ENCODE measurements at regions not wholly inside any gene's neighbourhood (a gene's known extent, or its start where the extent isn't known, plus 50 kb on each side); places are given as distances from the start of the nearest gene placed in this dataset.

DNA sequence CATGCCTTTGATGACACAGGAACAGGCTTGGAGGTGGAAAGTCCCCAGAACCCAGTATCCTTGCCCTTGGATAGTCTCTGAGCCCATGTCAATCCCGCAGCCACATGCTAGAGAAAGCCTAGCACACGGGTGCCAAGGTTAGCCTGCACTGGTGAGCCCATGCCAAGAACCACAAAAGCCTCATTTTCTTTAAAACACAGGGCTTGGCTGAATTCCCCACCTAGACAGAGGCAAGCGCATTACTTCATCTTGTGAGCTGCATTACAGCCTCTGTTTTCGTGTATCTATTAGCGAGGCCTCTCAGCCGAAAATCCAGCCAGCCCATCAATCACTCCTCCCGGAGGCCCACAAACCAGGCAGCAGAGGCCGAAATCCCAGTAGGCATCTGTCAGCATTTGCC is 314.9 kb upstream of the AUTS2 start:
- H3K9me3 ChIP-seq (ENCODE audit: insufficient read depth in 2 of 2, low read depth in 1 of 2, low read length in 1 of 2): peaks cover 8 to 10% of the 10 kb centered on the region in 2 experiments
- H3K4me3 ChIP-seq (ENCODE audit: extremely low read depth in 1 of 4, insufficient read depth in 2 of 4, low read depth in 3 of 4, low read length in 4 of 4): no peak overlapping the region
- H3K79me1 ChIP-seq (ENCODE audit: low read depth, low read length): no peaks in the 10 kb centered on the region
- no peak overlapping the region for H2BK120ac ChIP-seq (replicated peaks; ENCODE audit: low read depth, low read length)
- no peak overlapping the region for H2AFZ ChIP-seq (ENCODE audit: low read length)
- no peak overlapping the region for H3K23ac ChIP-seq (ENCODE audit: insufficient read length)
- WGBS, 2 experiments (ENCODE audit: extremely low coverage in 1 of 2, insufficient coverage in 1 of 2, insufficient read length in 1 of 2, insufficient replicate concordance in 2 of 2, low coverage in 1 of 2, low lambda C conversion rate in 2 of 2, missing lambda C conversion rate in 1 of 2): 88% methylated on average over 8 of the region's 8 CpGs; no CpG with 5 or more reads in 1 of the 2 experiments
- no peaks in the 10 kb centered on the region for H4K20me1 ChIP-seq (replicated peaks in 1 of 2; ENCODE audit: control insufficient read depth in 1 of 2, insufficient read depth in 2 of 2, low read length in 2 of 2)
- H2BK20ac ChIP-seq (ENCODE audit: low read length): no peak overlapping the region
- no peaks in the 10 kb centered on the region for H3K79me2 ChIP-seq (ENCODE audit: control insufficient read depth in 1 of 2, insufficient read depth in 2 of 2, low read length in 2 of 2)
- no peaks in the 10 kb centered on the region for H3K4me1 ChIP-seq (replicated peaks in 1 of 4; ENCODE audit: control insufficient read depth in 3 of 4, insufficient read depth in 4 of 4, low read length in 3 of 4)
- H2BK12ac ChIP-seq (ENCODE audit: low read depth, low read length): no peak overlapping the region
- H2AK5ac ChIP-seq (ENCODE audit: low read depth, low read length): no peak overlapping the region
- H3K4ac ChIP-seq (replicated peaks; ENCODE audit: insufficient read length, low read depth, low read length): no peak overlapping the region
- ChIA-PET POLR2A (ENCODE audit: partially characterized antibody) (no interaction called here), CTCF (ENCODE audit: partially characterized antibody) (interaction anchor here (1.3 kb wide), 1 partner anchor 9 kb away, joined by 3 read pairs; no protein-coding TSS in a partner anchor)
- H3K36me3 ChIP-seq (ENCODE audit: control insufficient read depth in 2 of 4, insufficient read depth in 4 of 4, low read length in 3 of 4): no peaks in the 10 kb centered on the region
- no peak overlapping the region for H3K56ac ChIP-seq (replicated peaks; ENCODE audit: insufficient read length, low read depth, low read length)
- no peak overlapping the region for H4K5ac ChIP-seq (ENCODE audit: insufficient read length, low read depth, low read length)
- no peak overlapping the region for H3K27ac ChIP-seq (ENCODE audit: low read depth, low read length)
- no peak overlapping the region for H2BK15ac ChIP-seq (ENCODE audit: low read length)
- H3K23me2 ChIP-seq (ENCODE audit: low read depth, low read length): no peaks in the 10 kb centered on the region; the same call in 1 of the 2 replicates
- DNase-seq (ENCODE audit: low read depth in 1 of 2, low spot score in 2 of 2) (no peak), FAIRE-seq (no peak)
- H2BK5ac ChIP-seq (ENCODE audit: low read depth, low read length): no peak overlapping the region
- no peak overlapping the region for H3K4me2 ChIP-seq (ENCODE audit: insufficient read depth in 1 of 2, low read depth in 2 of 2, low read length in 2 of 2)
- H4K8ac ChIP-seq (ENCODE audit: extremely low read depth, insufficient read depth, low read length): peak overlapping the region; percentile 54; the same call in 1 of the 2 replicates
- no peaks in the 10 kb centered on the region; a peak in 1 of 7 replicates for H3K27me3 ChIP-seq (replicated peaks in 1 of 4; ENCODE audit: control insufficient read depth in 3 of 4, extremely low read depth in 1 of 4, insufficient read depth in 3 of 4, low read length in 3 of 4)
- H3K9ac ChIP-seq (replicated peaks in 1 of 4; ENCODE audit: extremely low read depth in 1 of 4, low read depth in 3 of 4, low read length in 3 of 4): no peak overlapping the region
- H3K18ac ChIP-seq (ENCODE audit: extremely low read depth, low read length): no peak overlapping the region
- no peak overlapping the region for H3K14ac ChIP-seq (ENCODE audit: insufficient read length)
- H4K91ac ChIP-seq (replicated peaks; ENCODE audit: insufficient read length, low read length): no peak overlapping the region
- TF ChIP-seq POLR2A (IDR thresholded peaks at IDR 0.05; ENCODE audit: control extremely low read depth in 1 of 2, low read depth in 2 of 2, low read length in 2 of 2): no peak
- TF ChIP-seq CTBP2 (IDR thresholded peaks at IDR 0.05; ENCODE audit: borderline replicate concordance, insufficient read depth, insufficient read length, low read length): no peak
- no peak for TF ChIP-seq KDM5A (IDR thresholded peaks at IDR 0.05; ENCODE audit: low read length)
- no peak for TF ChIP-seq RFX5 (IDR thresholded peaks at IDR 0.05; ENCODE audit: borderline replicate concordance, low read depth, low read length)
- no peak for TF ChIP-seq EGR1 (IDR thresholded peaks at IDR 0.05; ENCODE audit: borderline replicate concordance, low read depth, low read length)
- no peak for TF ChIP-seq TAF7 (optimal IDR thresholded peaks at IDR 0.05; ENCODE audit: borderline replicate concordance, low read depth, low read length)
- no peak for TF ChIP-seq FOSL1 (IDR thresholded peaks at IDR 0.05; ENCODE audit: insufficient read depth, low read depth, low read length)
- no peak for TF ChIP-seq EP300 (IDR thresholded peaks at IDR 0.05; ENCODE audit: borderline replicate concordance in 1 of 2, low read depth in 2 of 2, low read length in 2 of 2)
- no peak for TF ChIP-seq RNF2 (IDR thresholded peaks at IDR 0.05; ENCODE audit: borderline replicate concordance, low read depth, low read length, missing control alignments, poor library complexity, severe bottlenecking)
- no peak for TF ChIP-seq SUZ12 (IDR thresholded peaks at IDR 0.05; ENCODE audit: low read length)
- TF ChIP-seq, protein P1, sequence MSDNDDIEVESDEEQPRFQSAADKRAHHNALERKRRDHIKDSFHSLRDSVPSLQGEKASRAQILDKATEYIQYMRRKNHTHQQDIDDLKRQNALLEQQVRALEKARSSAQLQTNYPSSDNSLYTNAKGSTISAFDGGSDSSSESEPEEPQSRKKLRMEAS (IDR thresholded peaks at IDR 0.05): no peak
- no peak for TF ChIP-seq CHD1 (IDR thresholded peaks at IDR 0.05; ENCODE audit: low read depth, low read length)
- TF ChIP-seq, protein P2, sequence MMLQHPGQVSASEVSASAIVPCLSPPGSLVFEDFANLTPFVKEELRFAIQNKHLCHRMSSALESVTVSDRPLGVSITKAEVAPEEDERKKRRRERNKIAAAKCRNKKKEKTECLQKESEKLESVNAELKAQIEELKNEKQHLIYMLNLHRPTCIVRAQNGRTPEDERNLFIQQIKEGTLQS (IDR thresholded peaks at IDR 0.05; ENCODE audit: insufficient read depth, low read depth, low read length): no peak

All from H1 (cell line).